GM19463 (cell line): ENCODE measurements at regions not wholly inside any gene's neighbourhood (a gene's known extent, or its start where the extent isn't known, plus 50 kb on each side); places are given as distances from the start of the nearest gene placed in this dataset.

Experiments used
- ATAC-seq: cut with Tn5 transposase; IDR thresholded peaks from one replicate; pipeline ENCODE4 v1.9.1; 2021; ENCODE audit warnings: mild to moderate bottlenecking, moderate library complexity; ENCODE audit not compliant: unreplicated experiment

DNA sequence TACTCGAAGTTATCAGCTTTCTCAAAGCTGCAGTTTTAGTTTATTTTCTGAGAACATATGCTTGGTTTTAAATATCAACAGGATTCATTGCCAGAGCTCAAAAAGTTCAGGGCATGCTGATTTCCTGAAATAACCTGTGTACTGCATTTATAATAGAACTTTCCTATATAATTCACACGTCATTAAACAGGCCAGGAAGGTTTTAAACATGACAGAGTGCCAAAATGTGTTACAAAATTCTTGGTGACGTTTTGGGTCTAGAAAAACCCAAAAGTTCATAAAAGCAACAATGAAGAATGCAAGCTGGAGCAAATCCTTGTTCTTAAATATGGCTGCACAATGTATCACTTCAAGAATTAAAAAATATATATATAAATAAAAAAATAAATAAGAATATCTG, 1139.1 kb downstream of the CDH11 start:
- no peak for ATAC-seq

DNA sequence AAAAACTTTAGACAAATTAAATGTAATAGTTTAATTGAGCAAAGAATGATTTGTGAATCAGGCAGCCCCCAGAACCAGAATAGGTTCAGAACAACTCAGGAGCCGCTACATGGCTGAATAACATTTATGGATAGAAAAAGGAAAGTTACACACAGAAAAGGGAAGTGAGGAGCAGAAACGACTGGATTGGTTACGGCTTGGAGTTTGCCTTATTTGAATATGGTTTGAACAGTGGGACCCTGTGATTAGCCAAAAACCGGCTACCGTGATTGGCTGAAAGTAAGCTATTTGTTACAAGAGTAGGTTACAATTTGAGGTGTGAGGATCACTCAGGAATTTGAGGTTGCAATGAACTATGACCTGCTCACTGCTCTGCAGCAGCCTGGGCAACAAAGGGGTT, 1139.8 kb downstream of the CDH11 start:
- ATAC-seq = no peak

DNA sequence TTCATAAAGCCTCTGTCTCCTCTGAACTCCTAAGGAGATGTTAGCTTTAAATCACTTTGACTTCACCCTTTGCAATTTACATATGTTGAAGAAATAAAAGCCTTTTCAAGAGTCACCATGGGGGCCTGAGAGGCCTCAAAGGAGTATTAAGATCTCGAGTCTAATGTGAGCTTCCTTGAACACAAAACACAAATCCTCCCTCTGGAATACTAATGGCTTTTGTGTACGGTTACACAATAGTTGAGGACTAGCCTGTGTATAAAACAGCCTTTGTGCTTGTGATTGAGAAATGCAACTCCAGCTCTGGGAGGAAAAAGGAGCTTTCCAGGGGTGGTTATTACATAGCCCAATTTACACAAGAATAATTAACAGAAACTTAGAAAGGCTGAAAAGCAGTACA, 1140.2 kb downstream of the CDH11 start:
- no peak for ATAC-seq

DNA sequence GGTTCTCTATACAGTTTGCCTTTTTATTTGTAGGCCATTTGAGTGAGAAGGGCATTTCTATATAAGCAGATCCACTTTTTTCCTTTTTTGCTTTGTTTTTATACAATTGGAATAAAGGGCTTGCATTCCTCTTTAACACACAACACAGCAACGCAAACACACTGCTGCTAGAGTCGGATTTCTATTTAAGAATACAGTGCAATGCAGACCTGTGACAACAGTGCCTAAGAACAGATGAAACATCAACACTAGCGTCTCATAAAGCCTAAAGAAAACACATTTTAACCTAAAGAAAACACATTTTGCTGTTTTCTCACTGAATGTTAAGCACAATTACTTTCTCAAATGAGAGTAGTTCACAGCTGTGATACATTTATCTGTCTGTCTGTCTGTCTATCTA, 1141.1 kb downstream of the CDH11 start:
- ATAC-seq = no peak

DNA sequence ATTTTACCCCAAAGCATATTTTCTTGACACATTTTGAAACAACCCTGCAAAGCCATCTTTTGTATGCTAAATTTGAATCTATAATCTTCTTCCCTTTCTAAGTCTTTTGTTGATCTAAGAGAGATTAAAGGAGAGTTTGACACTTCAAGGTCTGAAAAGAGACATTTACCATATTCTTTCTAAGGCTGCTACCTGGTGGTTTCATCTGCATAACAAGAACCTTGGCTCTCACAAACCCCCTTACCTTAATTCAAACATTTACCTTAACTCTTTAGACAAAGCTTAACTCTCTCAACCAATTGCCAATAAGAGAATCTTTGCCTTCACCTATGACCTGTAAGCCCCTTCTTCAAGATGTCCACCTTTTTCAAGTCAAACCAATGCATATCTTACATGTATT, 1143.6 kb downstream of the CDH11 start:
- ATAC-seq = no peak

DNA sequence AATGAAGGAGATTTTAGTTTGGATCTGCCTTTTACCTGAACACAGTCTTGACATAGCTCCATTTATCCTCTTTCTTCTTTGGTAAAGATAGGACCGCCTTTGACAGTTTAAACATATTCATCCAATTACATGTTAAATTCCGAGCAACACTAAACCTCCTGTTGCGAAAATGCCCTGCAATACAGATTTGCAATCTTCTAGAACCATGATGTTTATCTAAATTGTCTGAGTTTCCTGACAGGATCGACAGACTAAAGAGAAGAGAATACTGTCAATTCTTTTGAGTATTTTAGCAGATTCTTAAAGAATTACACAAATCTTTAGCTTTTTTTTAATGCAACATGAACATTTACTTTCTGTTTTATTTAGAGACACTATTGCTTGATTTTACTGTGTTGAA, 1145.5 kb downstream of the CDH11 start:
- no peak for ATAC-seq

DNA sequence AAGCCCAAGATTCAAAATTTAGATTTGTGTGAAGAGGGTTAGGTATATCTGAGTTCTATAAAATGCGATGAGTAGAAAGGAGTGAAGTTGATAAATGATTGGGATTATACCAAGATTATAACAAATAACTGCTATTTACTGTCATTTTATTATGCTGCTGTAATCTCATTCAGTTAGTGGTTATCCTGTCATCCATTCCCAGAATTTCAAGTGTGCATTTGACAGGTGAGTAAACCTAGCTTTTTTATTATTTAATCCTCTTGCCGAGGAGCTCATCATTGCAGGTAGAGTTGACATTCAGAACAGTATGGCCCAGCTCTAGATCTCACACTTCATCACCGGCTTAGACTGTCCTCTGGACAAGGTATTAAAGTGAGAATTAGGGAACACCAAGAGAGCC, 1146.2 kb downstream of the CDH11 start:
- ATAC-seq = no peak

DNA sequence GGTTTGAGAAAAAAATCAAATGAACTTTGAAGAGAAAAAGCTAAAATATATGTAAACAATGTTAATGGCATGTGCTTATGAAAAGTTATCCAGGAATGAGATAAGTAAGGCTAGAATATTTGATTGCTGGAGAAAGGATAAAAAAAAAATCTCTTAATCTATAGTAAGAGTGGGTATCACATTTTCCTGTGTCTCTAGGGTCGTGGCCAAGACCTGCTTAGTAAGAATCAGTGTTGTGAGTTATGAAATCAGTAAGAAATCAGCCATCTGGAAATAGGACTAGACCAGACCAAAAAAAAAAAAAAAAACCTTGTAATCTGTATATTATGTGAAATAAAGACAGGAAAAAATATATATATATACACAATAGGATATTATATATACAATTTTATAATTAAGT, 1153.9 kb downstream of the CDH11 start:
- ATAC-seq = no peak

DNA sequence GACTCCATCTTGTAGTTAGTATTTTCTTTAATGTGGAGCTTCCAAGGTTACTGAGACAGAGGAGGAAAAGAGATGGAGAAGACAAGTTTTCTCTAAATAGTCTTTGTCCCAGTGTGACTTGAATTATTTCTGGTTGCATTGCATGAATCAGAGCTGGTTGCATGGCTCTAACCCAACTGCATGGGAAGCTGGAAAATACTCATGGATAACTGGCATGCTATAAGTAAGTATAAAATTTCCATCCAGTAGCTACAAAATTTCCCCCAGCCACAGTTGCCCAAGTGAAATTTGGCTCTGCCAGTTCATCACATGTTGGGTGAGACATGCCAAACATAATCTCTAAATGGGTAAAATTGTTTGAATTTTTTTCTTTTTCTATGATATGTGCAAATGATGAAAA, 1161.5 kb downstream of the CDH11 start:
- ATAC-seq = no peak

DNA sequence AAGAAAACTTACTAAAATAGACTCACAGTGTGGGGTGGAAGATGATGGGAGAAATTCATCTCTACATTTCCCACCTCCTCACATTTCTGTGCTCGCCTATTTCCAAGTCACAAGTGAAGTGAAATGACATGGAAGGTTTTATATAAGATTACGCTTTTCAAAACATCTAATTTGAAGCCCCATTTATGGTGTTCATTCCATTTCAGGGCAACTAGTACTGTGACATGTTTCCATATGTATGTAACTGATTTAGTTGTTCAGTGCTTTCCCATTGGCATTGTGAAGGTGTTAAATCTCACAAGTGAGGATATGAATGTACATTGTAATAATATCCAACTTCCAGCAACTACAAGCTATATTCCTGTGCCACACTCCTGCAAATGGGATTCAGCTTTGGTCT, 1174.8 kb downstream of the CDH11 start:
- ATAC-seq = no peak

DNA sequence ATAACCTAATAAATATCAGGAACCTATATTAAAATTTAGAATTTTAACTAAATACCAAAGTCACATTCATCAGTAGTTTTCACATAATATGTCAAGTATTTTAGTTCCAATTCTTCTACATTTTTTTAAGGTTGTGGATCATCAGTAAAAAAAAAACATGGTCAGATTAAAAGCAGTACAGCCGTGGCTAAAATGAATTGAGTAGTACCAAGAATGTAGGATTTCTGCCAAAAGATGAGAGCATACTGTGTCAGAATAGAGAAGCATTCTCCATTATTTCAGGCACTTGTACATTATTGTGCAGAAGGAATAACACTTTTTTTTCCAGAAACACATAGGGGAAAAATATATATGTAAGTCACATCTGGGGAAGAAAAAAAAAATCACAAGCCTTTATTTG, 1176.1 kb downstream of the CDH11 start:
- ATAC-seq = no peak

DNA sequence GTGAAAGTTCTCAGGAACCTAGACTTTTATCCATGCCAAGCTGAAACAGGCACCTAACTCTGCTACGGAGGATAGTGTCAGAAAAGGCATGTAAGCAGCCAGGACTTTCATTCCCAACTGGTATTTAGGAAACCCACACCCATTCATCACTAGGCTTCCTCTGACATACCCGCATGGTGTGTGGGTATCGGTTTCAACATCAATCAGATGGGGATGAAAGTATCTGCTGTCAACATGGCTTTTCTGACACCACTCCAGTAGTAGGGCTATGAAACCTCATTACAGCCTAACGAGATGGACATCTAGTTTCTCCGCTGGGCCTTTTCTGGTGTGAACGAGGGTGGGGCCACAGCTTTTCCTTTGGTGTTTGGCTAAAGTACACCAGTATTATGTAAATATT, 1178.3 kb downstream of the CDH11 start:
- ATAC-seq = no peak

DNA sequence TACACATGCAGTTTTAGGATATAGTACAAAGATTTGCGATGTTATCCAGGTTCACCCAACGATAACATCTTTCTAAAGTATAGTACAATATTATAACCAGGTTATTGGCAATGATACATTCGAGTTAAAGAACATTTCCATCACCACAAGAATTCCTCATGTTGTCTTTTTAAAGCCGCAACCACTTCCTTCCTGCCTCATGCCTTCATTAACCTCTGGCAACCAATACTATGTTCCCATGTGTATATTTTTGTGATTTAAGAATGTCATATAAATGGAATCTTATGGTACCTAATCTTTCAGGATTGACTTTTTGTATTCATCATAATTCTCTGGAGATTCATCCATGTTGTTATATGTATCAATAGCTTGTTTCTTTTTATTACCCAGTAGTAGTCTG, 1183.2 kb downstream of the CDH11 start:
- no peak for ATAC-seq

DNA sequence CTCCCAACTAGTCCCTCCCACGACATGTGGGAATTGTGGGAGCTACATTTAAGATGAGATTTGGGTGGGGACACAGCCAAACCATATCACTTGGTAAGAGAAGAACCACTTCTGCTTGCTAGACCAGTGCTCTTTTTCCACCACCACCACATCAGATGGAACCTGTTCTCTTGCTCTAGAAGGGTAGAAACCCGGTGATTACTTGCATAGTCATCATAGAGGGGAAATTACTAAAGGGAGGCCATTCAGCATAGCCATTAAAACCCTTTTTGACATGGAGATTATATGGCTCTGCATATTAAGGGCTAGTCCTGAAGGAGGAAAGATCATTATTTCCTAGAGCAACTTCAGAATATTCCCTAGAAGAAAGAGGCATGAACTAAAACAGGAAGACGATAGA, 1188.0 kb downstream of the CDH11 start:
- ATAC-seq = no peak

DNA sequence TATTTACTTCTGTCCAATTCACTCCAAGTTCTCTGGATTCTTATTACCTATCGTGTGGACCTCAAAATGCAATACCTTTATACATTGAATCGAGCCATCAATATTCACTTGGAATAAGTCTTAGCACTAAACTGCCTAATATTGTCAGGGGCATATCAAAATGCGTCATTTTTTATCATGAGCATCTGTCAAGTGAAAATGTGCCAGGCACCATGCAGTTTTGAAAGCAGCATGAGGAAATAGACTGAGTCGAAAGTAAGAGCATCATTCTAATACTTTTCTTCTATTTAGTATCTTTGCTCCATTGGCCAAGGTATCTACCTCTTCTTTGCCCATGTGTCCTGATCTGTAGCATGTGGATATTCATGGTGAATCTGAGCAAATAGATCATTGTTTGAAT, 1193.4 kb downstream of the CDH11 start:
- ATAC-seq = no peak

DNA sequence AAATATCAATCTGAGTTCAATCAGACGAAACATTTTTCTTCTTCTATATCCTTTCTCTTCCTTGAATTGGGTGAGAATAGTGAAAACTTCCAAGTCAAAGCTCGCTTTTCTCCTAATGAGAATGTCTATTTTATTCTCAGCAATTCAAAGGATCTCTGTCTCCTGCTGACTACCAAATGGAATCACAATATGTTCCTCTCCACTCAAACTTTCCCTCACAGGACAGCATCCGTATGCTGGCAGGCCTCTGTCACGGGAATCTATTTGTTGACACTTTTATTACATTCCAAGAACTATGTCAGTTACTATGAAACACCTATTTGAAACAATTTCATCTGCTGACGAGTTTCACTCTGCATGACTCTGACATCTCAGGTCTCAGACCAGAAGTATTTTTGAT, 1196.6 kb downstream of the CDH11 start:
- ATAC-seq = no peak

DNA sequence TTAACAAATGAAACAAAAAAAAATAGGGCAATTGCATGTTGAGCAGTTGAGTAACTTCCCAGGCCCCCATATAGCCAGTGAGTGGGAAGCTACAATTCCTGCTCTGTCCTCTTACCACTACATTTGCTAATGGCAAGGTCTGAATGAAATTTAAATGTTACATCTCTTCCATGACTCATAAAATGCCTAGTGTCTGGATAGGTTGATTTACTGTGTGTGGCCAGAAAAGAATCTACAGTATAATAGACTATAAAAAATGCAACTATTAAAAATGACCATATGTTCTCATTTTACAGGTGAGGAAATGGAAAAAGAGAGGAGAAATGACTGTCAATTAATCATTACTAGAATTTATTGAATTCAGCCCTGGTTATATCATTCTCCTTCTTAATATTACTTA, 1199.3 kb downstream of the CDH11 start:
- ATAC-seq = no peak

DNA sequence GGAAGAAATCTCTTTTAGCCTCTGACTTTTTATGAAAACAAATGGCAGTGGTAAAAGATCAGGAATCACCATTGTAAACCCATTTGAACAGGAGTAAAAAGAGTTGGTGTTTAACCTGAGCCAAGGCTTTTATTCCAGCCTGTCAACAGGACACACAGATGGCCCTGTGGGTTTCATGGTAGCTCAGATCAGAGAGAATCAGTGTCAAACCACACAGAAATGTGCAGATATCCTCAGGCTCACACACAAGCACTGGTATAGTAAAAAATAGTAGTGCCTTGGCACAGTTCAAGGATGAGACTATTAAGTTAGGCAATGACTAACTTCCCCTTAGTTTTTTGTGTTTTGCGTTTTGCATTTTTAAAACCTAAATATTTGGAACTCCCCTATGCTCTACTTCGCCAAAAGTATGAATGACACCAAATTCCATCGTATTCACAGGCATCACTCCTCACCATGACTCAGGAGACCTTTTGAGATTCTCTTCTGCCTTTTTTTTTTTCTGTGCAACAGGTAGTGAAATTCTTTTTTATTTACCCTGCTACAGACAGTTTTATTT, 1200.0 kb downstream of the CDH11 start:
- no peak for ATAC-seq

DNA sequence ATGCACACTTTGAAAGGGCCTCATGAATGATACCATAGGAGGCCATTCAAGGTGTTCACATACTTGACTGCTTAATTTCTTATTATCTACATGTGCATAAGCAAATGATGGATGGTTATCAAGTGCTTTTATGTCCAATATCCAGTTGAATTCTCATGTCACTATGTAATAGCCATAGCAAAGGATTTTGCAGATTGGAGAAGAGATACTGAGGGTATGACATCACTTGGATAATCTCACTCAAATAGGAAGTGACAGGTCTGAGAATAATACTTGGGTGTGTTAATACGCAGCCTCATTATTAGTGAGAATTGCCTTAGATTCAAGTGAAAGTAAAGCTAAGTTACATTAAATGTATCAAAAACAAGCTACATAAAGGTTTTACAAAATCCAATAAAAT, 1208.6 kb downstream of the CDH11 start:
- ATAC-seq = no peak

DNA sequence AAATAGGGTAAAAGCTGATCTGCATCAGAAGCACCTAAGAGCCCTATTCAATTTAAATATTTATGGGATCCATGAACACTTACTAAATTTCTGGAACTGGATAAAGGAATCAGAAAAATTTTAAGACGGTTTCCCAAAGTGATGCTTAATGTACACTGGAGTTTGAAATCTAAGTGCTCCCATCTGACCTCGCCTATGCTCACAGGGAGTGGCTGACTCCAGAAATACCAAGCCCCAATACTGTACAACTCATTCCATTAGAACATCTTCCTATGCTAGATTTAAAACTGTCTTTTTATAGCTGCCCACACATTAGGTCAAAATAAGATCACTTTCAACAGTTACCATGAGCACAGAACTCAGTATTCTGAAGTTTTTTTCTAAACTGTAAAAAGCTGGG, 1214.6 kb downstream of the CDH11 start:
- ATAC-seq = no peak

DNA sequence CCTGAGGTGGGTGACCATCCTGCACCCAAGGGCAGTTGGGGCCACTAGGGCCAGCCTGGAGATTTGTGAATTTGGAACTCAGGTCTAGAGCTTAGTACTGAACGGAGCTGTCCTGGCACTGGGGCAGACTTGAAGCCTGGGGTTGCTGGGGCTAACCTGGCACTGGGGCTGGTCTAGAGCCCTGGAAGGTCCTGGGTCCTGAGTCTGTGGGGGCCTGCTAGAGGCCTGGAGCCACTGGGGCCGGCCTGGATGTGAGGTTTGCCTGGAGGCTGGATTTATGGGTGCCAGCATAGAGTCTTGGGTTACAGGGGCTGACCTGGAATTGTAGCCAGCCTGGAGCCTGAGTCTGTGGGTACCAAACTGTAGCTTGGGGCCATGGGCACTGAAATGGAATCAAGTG, 1216.9 kb downstream of the CDH11 start:
- no peak for ATAC-seq

DNA sequence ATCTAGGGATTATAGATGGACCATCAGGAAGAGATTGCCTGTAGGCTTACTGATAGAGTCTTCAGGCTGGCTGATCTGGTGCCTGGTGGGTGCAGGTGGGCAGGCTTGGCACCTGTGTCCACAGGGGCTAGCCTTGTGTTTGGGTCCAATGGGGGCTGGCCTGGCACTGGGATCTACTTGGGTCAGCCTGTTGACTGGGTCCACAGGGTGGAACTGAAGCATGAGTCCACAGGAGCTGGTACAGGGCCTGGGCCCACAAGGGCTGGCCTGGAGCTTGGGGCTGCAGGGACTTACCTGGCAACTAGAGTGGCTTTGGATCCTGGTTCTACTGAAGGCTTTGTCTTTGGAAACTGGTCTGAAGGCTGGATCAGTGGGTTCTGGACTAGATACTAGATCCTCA, 1217.7 kb downstream of the CDH11 start:
- no peak for ATAC-seq

DNA sequence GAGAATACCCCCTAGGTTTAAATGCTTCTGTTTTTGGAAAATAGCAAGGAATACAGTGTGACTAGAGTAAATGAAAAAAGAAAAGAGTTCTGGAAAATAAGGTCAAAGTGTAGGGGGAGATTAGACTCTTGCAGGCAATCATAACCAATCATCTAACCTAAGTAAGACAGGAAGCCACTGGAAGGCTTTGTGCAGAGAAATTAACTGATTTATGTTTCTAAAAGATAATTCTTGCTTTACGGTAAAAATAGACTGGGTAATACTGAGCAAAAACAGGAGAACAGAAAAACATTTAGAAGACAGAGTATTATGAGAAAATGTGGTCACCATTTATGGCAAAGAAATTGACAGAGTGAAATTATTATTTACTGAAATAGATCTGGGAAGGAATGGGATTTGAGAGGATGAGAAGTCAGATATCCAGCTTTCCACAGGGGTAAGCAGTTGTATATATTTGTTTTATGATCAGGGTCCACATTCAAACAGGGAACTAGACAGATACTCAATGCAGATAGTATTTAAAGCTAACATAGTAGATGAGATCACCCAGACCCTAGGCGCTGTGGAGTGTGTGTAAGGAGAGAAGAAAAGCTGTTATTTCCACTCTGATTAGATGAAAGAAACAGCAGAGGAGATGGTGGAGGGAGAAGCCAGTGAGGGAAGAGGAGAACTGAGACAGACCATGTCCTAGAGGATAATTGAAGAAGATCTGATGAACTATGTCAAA, 1225.3 kb downstream of the CDH11 start:
- ATAC-seq = no peak
